GM12878 (cell line): ENCODE measurements at regions not wholly inside any gene's neighbourhood (a gene's known extent, or its start where the extent isn't known, plus 50 kb on each side); places are given as distances from the start of the nearest gene placed in this dataset.

Experiments
- ATAC-seq: fragments of 200-7000 bp; cut with Tn5 transposase; 3 replicates; pipeline ENCODE4 v1.9.1; 2020; ENCODE audit warnings: mild to moderate bottlenecking, moderate library complexity
- BruUV-seq: library from RNA; stranded (reverse); fragments of 400-500 nt; replicated peaks from 2 replicates; lab custom pipeline; 2021; lab: Mats Ljungman, UMichigan
- CTCF ChIA-PET: fragments of 300-600 bp; sonication (Branson Sonifier 250); formaldehyde crosslinking; extraction: SDS; loops from one replicate; lab custom pipeline; 2021; ENCODE audit warnings: inconsistent platforms; lab: Yijun Ruan, JAX
- POLR2A ChIA-PET: fragments of 350-600 bp; formaldehyde crosslinking; extraction: SDS; loops from one replicate; lab custom pipeline; 2021; ENCODE audit warnings: inconsistent platforms; lab: Charles Lee
- RAD21 ChIA-PET: fragments of 300-600 bp; sonication (Branson Sonifier 250); formaldehyde crosslinking; loops from one replicate; lab custom pipeline; 2023; ENCODE audit warnings: antibody characterized with exemption; ENCODE audit not compliant: unreplicated experiment; lab: Charles Lee
- SMC1A ChIA-PET: fragments of 300-600 bp; sonication (Branson Sonifier 250); formaldehyde crosslinking; loops from one replicate; lab custom pipeline; 2023; ENCODE audit not compliant: unreplicated experiment, uncharacterized antibody; lab: Charles Lee
- DNase-seq: peaks from one replicate; pipeline ENCODE4 v3.0.0-alpha.2; 2011; ENCODE audit warnings: low read depth, low spot score
- FAIRE-seq: peaks from 3 replicates; lab custom pipeline; 2011; peaks lifted over from hg19 to GRCh38; lab: Jason Lieb, UNC
- H2AFZ ChIP-seq: 2 replicates; pipeline ENCODE4 v1.6.0; 2011; ENCODE audit warnings: low read depth, low read length, control low read depth; ENCODE audit not compliant: control insufficient read depth
- H3K27ac ChIP-seq: 2 replicates; pipeline ENCODE4 v1.5.1; 2011; ENCODE audit warnings: control low read depth; ENCODE audit not compliant: control insufficient read depth, insufficient read depth
- H3K27me3 ChIP-seq, 2 experiments: replicated peaks in 1 of 2; 2 replicates each; pipeline versions ENCODE4 v1.6.0 to v1.6.1; 2011; ENCODE audit warnings: low read length in 1 of 2; ENCODE audit not compliant: control insufficient read depth in 2 of 2, insufficient read depth in 2 of 2
- H3K36me3 ChIP-seq, 2 experiments: 2 replicates each; pipeline ENCODE4 v1.5.1; 2011; ENCODE audit warnings: low read length in 1 of 2; ENCODE audit not compliant: control insufficient read depth in 2 of 2, insufficient read depth in 2 of 2
- H3K4me1 ChIP-seq: 2 replicates; pipeline ENCODE4 v1.6.1; 2011; ENCODE audit warnings: mild to moderate bottlenecking, low read length, moderate library complexity, mixed read lengths; ENCODE audit not compliant: control insufficient read depth, insufficient read depth
- H3K4me2 ChIP-seq: 2 replicates; pipeline ENCODE4 v1.6.0; 2011; ENCODE audit warnings: control low read depth; ENCODE audit not compliant: control insufficient read depth, insufficient read depth
- H3K4me3 ChIP-seq: fragments of 200-600 bp; sonication (generic); 2 replicates; pipeline ENCODE4 v1.5.1; 2016
- H3K79me2 ChIP-seq: 2 replicates; pipeline ENCODE4 v1.6.0; 2011; ENCODE audit warnings: low read length; ENCODE audit not compliant: control insufficient read depth, insufficient read depth
- H3K9ac ChIP-seq: 2 replicates; pipeline ENCODE4 v1.8.0; 2011; ENCODE audit warnings: low read length, control low read depth, mixed read lengths; ENCODE audit not compliant: control insufficient read depth, insufficient read depth
- H3K9me3 ChIP-seq: replicated peaks from 3 replicates; pipeline ENCODE4 v1.5.1; 2011; ENCODE audit warnings: mild to moderate bottlenecking, low read length; ENCODE audit not compliant: control insufficient read depth, insufficient read depth
- H4K20me1 ChIP-seq: 2 replicates; pipeline ENCODE4 v1.6.0; 2011; ENCODE audit not compliant: control insufficient read depth, insufficient read depth
- BCL11A ChIP-seq: IDR thresholded peaks from 2 replicates; pipeline ENCODE4 v1.6.1; 2011; ENCODE audit warnings: low read depth, low read length
- CEBPB ChIP-seq, 2 experiments: fragments of 150-350 bp in 1 of 2; IDR thresholded peaks; 2 replicates each; pipeline ENCODE4 v1.6.1; 2012 to 2014; ENCODE audit warnings: low read depth in 2 of 2, low read length in 2 of 2, borderline replicate concordance in 1 of 2, inconsistent platforms in 1 of 2
- CREB1 ChIP-seq: IDR thresholded peaks from 2 replicates; pipeline ENCODE4 v1.6.1; 2012; ENCODE audit warnings: low read depth, mild to moderate bottlenecking, inconsistent platforms
- HCFC1 ChIP-seq: fragments of 150-350 bp; IDR thresholded peaks from 2 replicates; pipeline ENCODE4 v1.6.1; 2014; ENCODE audit warnings: low read length
- IRF5 ChIP-seq: fragments of 450-650 bp; IDR thresholded peaks from 2 replicates; pipeline ENCODE4 v1.6.1; 2017; ENCODE audit warnings: borderline replicate concordance
- KDM1A ChIP-seq: fragments of 200-600 bp; sonication (generic); IDR thresholded peaks from 2 replicates; pipeline ENCODE4 v1.6.1; 2016; ENCODE audit warnings: borderline replicate concordance
- KLF5 ChIP-seq: fragments of 450-650 bp; IDR thresholded peaks from 2 replicates; pipeline ENCODE4 v1.6.1; 2014; ENCODE audit warnings: mild to moderate bottlenecking; ENCODE audit not compliant: partially characterized antibody
- MTA2 ChIP-seq: fragments of 450-650 bp; IDR thresholded peaks from 2 replicates; pipeline ENCODE4 v1.6.1; 2016; ENCODE audit warnings: low read depth, mild to moderate bottlenecking, moderate library complexity
- NR2C1 ChIP-seq: fragments of 450-650 bp; IDR thresholded peaks from 2 replicates; pipeline ENCODE4 v1.6.1; 2017; ENCODE audit warnings: antibody characterized with exemption, mild to moderate bottlenecking, moderate library complexity
- RAD51 ChIP-seq: fragments of 450-650 bp; IDR thresholded peaks from 2 replicates; pipeline ENCODE4 v1.6.1; 2016; ENCODE audit warnings: moderate library complexity, mild to moderate bottlenecking, inconsistent platforms
- RUNX3 ChIP-seq: IDR thresholded peaks from 2 replicates; pipeline ENCODE4 v1.6.1; 2012; ENCODE audit warnings: low read length, inconsistent platforms
- SIN3A ChIP-seq: IDR thresholded peaks from 2 replicates; pipeline ENCODE4 v1.6.1; 2012; ENCODE audit warnings: low read depth, low read length, improper control_type of control experiment
- SIX5 ChIP-seq: IDR thresholded peaks from 2 replicates; pipeline ENCODE4 v1.6.1; 2011; ENCODE audit warnings: mild to moderate bottlenecking, low read depth, low read length, moderate library complexity; ENCODE audit not compliant: severe bottlenecking
- SPI1 ChIP-seq: IDR thresholded peaks from 2 replicates; pipeline ENCODE4 v1.6.1; 2011; ENCODE audit warnings: low read depth, mild to moderate bottlenecking, low read length, moderate library complexity, borderline replicate concordance; ENCODE audit not compliant: insufficient read depth
- TARDBP ChIP-seq: IDR thresholded peaks from 2 replicates; pipeline ENCODE4 v1.6.1; 2016; ENCODE audit warnings: borderline replicate concordance
- ZNF24 ChIP-seq: fragments of 450-650 bp; IDR thresholded peaks from 2 replicates; pipeline ENCODE4 v1.6.1; 2017; ENCODE audit warnings: antibody characterized with exemption, mild to moderate bottlenecking
- WGBS: methylation state at CpG from one replicate; pipeline ENCODE4 v1.1.6; 2016; ENCODE audit warnings: low lambda C conversion rate; ENCODE audit not compliant: insufficient replicate concordance, insufficient coverage; ENCODE audit errors: missing lambda C conversion rate; 5-methylcytosine and 5-hydroxymethylcytosine counted together
- in situ Hi-C: fragments of 300-500 bp; cut with MboI; formaldehyde crosslinking; loops from 9 replicates; pipeline ENCODE4 v1.14.3; 2018; ENCODE audit warnings: mixed read lengths
- intact Hi-C: fragments of 100-400 bp; cut with micrococcal nuclease; formaldehyde crosslinking; loops from one replicate; pipeline ENCODE4 v1.14.2; 2022; ENCODE audit not compliant: unreplicated experiment
- TF ChIP-seq, protein P1 (sequence below): IDR thresholded peaks from 2 replicates; pipeline ENCODE4 v1.6.1; 2012; ENCODE audit warnings: low read depth, low read length, improper control_type of control experiment
- TF ChIP-seq, protein P2 (sequence below): fragments of 450-650 bp; IDR thresholded peaks from 2 replicates; pipeline ENCODE4 v1.6.1; 2014; ENCODE audit warnings: mild to moderate bottlenecking

DNA sequence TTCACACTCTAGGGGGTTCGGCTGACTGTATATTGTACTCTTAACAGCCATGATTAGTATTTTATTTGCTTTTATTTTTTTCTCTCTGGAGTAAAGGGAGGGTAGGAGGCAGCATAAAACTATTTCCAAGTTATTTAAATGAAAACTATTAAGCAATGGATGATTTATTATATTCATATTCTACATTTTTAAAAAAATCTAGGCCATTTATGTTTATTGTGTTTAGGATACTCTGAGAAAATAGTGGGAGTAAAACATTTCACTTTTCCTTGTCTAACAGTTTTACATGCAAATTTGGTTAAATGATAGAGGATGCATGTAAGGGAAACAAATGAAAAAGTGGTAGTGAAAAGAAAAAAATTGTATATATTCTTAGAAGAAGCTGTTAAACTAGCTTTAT is 276.3 kb downstream of the GAS1 start:
- RAD21 ChIA-PET: no interaction called here
- WGBS: 4% methylated on average over 1 of the region's 1 CpG
- in situ Hi-C loops (no loop called here), intact Hi-C loops (no loop called here)
- H4K20me1 ChIP-seq: no peaks in the 10 kb centered on the region
- H3K36me3 ChIP-seq: no peaks in the 10 kb centered on the region
- POLR2A ChIA-PET: no interaction called here
- H3K4me2 ChIP-seq: no peak overlapping the region
- H3K4me1 ChIP-seq: no peaks in the 10 kb centered on the region
- no peak overlapping the region for H3K9ac ChIP-seq
- FAIRE-seq: no peak
- H3K4me3 ChIP-seq: no peak overlapping the region
- H2AFZ ChIP-seq: no peak overlapping the region
- H3K9me3 ChIP-seq: no peaks in the 10 kb centered on the region
- H3K79me2 ChIP-seq: no peaks in the 10 kb centered on the region
- CTCF ChIA-PET: no interaction called here
- TF ChIP-seq CREB1 (no peak), KLF5 (no peak)
- TF ChIP-seq, all 136 proteins: peak for 0
- ATAC-seq (no peak), DNase-seq (no peak)
- no TSS peak for BruUV-seq
- H3K27me3 ChIP-seq: no peaks in the 10 kb centered on the region; a peak in 1 of 4 replicates
- no peak overlapping the region for H3K27ac ChIP-seq
- SMC1A ChIA-PET: no interaction called here

GRCh38 chr9:86670536-86670935 is 276.8 kb downstream of the GAS1 start:
- FAIRE-seq (no peak), DNase-seq (no peak), ATAC-seq (no peak)
- RAD21 ChIA-PET: no interaction called here
- Histone ChIP-seq H3K36me3 (no peaks in the 10 kb centered on the region), H3K4me1 (no peaks in the 10 kb centered on the region), H2AFZ (no peak overlapping the region), H3K27me3 (no peaks in the 10 kb centered on the region; a peak in 1 of 4 replicates), H3K27ac (no peak overlapping the region), H3K4me3 (no peak overlapping the region), H3K79me2 (no peaks in the 10 kb centered on the region), H3K4me2 (no peak overlapping the region), H4K20me1 (no peaks in the 10 kb centered on the region), H3K9ac (no peak overlapping the region), H3K9me3 (no peaks in the 10 kb centered on the region)
- SMC1A ChIA-PET: no interaction called here
- no TSS peak for BruUV-seq
- CTCF ChIA-PET: no interaction called here
- intact Hi-C loops: no loop called here
- POLR2A ChIA-PET: no interaction called here
- in situ Hi-C loops: no loop called here
- WGBS: 50% methylated on average over 4 of the region's 4 CpGs
- no peak for TF ChIP-seq HCFC1
- TF ChIP-seq IRF5: no peak
- no peak for TF ChIP-seq RAD51
- no peak for TF ChIP-seq ZNF24
- TF ChIP-seq TARDBP: no peak
- no peak for TF ChIP-seq NR2C1
- TF ChIP-seq BCL11A: no peak
- TF ChIP-seq KDM1A: no peak
- TF ChIP-seq, protein P1, sequence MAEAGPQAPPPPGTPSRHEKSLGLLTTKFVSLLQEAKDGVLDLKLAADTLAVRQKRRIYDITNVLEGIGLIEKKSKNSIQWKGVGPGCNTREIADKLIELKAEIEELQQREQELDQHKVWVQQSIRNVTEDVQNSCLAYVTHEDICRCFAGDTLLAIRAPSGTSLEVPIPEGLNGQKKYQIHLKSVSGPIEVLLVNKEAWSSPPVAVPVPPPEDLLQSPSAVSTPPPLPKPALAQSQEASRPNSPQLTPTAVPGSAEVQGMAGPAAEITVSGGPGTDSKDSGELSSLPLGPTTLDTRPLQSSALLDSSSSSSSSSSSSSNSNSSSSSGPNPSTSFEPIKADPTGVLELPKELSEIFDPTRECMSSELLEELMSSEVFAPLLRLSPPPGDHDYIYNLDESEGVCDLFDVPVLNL: no peak
- TF ChIP-seq, protein P2, sequence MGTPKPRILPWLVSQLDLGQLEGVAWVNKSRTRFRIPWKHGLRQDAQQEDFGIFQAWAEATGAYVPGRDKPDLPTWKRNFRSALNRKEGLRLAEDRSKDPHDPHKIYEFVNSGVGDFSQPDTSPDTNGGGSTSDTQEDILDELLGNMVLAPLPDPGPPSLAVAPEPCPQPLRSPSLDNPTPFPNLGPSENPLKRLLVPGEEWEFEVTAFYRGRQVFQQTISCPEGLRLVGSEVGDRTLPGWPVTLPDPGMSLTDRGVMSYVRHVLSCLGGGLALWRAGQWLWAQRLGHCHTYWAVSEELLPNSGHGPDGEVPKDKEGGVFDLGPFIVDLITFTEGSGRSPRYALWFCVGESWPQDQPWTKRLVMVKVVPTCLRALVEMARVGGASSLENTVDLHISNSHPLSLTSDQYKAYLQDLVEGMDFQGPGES: no peak
- no peak for TF ChIP-seq RUNX3
- no peak for TF ChIP-seq SIX5
- TF ChIP-seq SPI1: no peak
- no peak for TF ChIP-seq CEBPB (IDR thresholded peaks at IDR 0.05; ENCODE audit: borderline replicate concordance in 1 of 2, low read depth in 2 of 2, low read length in 2 of 2)
- no peak for TF ChIP-seq SIN3A
- TF ChIP-seq MTA2: no peak
